PFSK-1 (cell line): ENCODE measurements at regions not wholly inside any gene's neighbourhood (a gene's known extent, or its start where the extent isn't known, plus 50 kb on each side); places are given as distances from the start of the nearest gene placed in this dataset.

Experiments
- FOXP2 ChIP-seq: optimal IDR thresholded peaks from 2 replicates; pipeline ENCODE3; 2011; ENCODE audit warnings: borderline replicate concordance, control low read depth, inconsistent platforms; ENCODE audit not compliant: insufficient read depth; ENCODE audit errors: extremely low read length, extremely low read depth
- POLR2AphosphoS5 ChIP-seq: IDR thresholded peaks from 2 replicates; pipeline ENCODE4 v1.6.1; 2012; ENCODE audit warnings: low read depth, mild to moderate bottlenecking, control low read depth, low read length, moderate library complexity
- TF ChIP-seq, protein P1 (sequence below), 2 experiments: IDR thresholded peaks; 2 replicates each; pipeline versions ENCODE4 v1.6.1 to v1.8.0; 2011 to 2012; ENCODE audit warnings: low read depth in 2 of 2, low read length in 2 of 2, control low read depth in 1 of 2, inconsistent platforms in 1 of 2, mild to moderate bottlenecking in 1 of 2, moderate library complexity in 1 of 2; ENCODE audit not compliant: insufficient read depth in 1 of 2

- TF ChIP-seq, protein P1, sequence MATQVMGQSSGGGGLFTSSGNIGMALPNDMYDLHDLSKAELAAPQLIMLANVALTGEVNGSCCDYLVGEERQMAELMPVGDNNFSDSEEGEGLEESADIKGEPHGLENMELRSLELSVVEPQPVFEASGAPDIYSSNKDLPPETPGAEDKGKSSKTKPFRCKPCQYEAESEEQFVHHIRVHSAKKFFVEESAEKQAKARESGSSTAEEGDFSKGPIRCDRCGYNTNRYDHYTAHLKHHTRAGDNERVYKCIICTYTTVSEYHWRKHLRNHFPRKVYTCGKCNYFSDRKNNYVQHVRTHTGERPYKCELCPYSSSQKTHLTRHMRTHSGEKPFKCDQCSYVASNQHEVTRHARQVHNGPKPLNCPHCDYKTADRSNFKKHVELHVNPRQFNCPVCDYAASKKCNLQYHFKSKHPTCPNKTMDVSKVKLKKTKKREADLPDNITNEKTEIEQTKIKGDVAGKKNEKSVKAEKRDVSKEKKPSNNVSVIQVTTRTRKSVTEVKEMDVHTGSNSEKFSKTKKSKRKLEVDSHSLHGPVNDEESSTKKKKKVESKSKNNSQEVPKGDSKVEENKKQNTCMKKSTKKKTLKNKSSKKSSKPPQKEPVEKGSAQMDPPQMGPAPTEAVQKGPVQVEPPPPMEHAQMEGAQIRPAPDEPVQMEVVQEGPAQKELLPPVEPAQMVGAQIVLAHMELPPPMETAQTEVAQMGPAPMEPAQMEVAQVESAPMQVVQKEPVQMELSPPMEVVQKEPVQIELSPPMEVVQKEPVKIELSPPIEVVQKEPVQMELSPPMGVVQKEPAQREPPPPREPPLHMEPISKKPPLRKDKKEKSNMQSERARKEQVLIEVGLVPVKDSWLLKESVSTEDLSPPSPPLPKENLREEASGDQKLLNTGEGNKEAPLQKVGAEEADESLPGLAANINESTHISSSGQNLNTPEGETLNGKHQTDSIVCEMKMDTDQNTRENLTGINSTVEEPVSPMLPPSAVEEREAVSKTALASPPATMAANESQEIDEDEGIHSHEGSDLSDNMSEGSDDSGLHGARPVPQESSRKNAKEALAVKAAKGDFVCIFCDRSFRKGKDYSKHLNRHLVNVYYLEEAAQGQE (IDR thresholded peaks at IDR 0.05; ENCODE audit: insufficient read depth in 1 of 2, low read depth in 2 of 2, low read length in 2 of 2), result no peak
- no peak for TF ChIP-seq POLR2AphosphoS5
- no peak for TF ChIP-seq FOXP2
Measured at GRCh38 chr13:109857325-109857724, 70.9 kb upstream of the IRS2 start.
